CD14-positive monocyte (primary cell): ENCODE measurements at regions not wholly inside any gene's neighbourhood (a gene's known extent, or its start where the extent isn't known, plus 50 kb on each side); places are given as distances from the start of the nearest gene placed in this dataset.

ENCODE experiments used
- DNase-seq, 3 donors: peaks; one replicate each; pipeline ENCODE4 v3.0.0-alpha.2; 2011 to 2022
- H2AFZ ChIP-seq: 2 replicates; pipeline ENCODE4 v1.6.0; 2012; ENCODE audit warnings: mild to moderate bottlenecking, low read depth, low read length, inconsistent platforms; ENCODE audit not compliant: insufficient read depth, poor library complexity, severe bottlenecking
- H3K27ac ChIP-seq, 2 donors: 1 replicate in 1 of 2; 2 replicates in 1 of 2; pipeline ENCODE4 v1.5.1; 2012 to 2013; ENCODE audit warnings: low read length in 2 of 2, control low read depth in 1 of 2, inconsistent platforms in 1 of 2, low read depth in 1 of 2, mild to moderate bottlenecking in 1 of 2
- H3K27me3 ChIP-seq, 2 donors: one replicate each; pipeline versions ENCODE4 v1.6.0 to v1.6.1; 2011 to 2013; ENCODE audit warnings: low read length in 2 of 2; ENCODE audit not compliant: control insufficient read depth in 2 of 2, insufficient read depth in 2 of 2
- H3K36me3 ChIP-seq, 2 donors: replicated peaks in 1 of 2; 1 replicate in 1 of 2; 2 replicates in 1 of 2; pipeline versions ENCODE4 v1.5.1 to v1.6.1; 2012 to 2013; ENCODE audit warnings: low read length in 2 of 2, control low read depth in 1 of 2, inconsistent platforms in 1 of 2, mild to moderate bottlenecking in 1 of 2; ENCODE audit not compliant: insufficient read depth in 2 of 2, control insufficient read depth in 1 of 2
- H3K4me1 ChIP-seq, 2 donors: 1 replicate in 1 of 2; 2 replicates in 1 of 2; pipeline versions ENCODE4 v1.5.1 to v1.6.1; 2012 to 2013; ENCODE audit warnings: low read length in 2 of 2, control low read depth in 1 of 2, inconsistent platforms in 1 of 2, mild to moderate bottlenecking in 1 of 2, moderate library complexity in 1 of 2; ENCODE audit not compliant: insufficient read depth in 2 of 2, control insufficient read depth in 1 of 2
- H3K4me2 ChIP-seq: replicated peaks from 2 replicates; pipeline ENCODE3; 2012; ENCODE audit warnings: low read length, moderate library complexity, mild to moderate bottlenecking; ENCODE audit not compliant: poor library complexity, severe bottlenecking; ENCODE audit errors: extremely low read depth
- H3K4me3 ChIP-seq, 3 experiments: fragments of 200-600 bp in 1 of 3; sonication (generic) in 1 of 3; replicated peaks in 1 of 3; 1 replicate in 2 of 3; 2 replicates in 1 of 3; pipeline ENCODE4 v1.5.1; 2011 to 2013; ENCODE audit warnings: low read length in 3 of 3, mild to moderate bottlenecking in 3 of 3, control low read depth in 2 of 3, low read depth in 2 of 3, inconsistent platforms in 1 of 3, moderate library complexity in 1 of 3
- H3K79me2 ChIP-seq: 2 replicates; pipeline ENCODE4 v1.6.0; 2012; ENCODE audit warnings: mild to moderate bottlenecking, control low read depth, inconsistent platforms, low read length, moderate library complexity; ENCODE audit not compliant: insufficient read depth
- H3K9ac ChIP-seq: 2 replicates; pipeline ENCODE4 v1.6.0; 2017; ENCODE audit warnings: low read length, mild to moderate bottlenecking; ENCODE audit not compliant: insufficient read depth, poor library complexity, severe bottlenecking
- H3K9me3 ChIP-seq, 2 donors: replicated peaks in 1 of 2; 1 replicate in 1 of 2; 2 replicates in 1 of 2; pipeline versions ENCODE4 v1.5.1 to v1.6.1; 2012 to 2013; ENCODE audit warnings: low read length in 2 of 2, control low read depth in 1 of 2; ENCODE audit not compliant: control insufficient read depth in 1 of 2, insufficient read depth in 1 of 2
- H4K20me1 ChIP-seq: 2 replicates; pipeline ENCODE4 v1.6.0; 2012; ENCODE audit warnings: mild to moderate bottlenecking, low read length, control low read depth, moderate library complexity; ENCODE audit not compliant: insufficient read depth
- H3K27ac Mint-ChIP-seq, 7 donors: one replicate each; pipeline ENCODE4 v1.8.0; 2020; ENCODE audit warnings: mild to moderate bottlenecking in 7 of 7, mixed read lengths in 7 of 7, moderate library complexity in 6 of 7, inconsistent platforms in 2 of 7
- H3K27me3 Mint-ChIP-seq, 3 donors: one replicate each; pipeline ENCODE4 v1.8.0; 2021 to 2022; ENCODE audit warnings: low read depth in 3 of 3, mild to moderate bottlenecking in 3 of 3, mixed read lengths in 3 of 3, moderate library complexity in 3 of 3, inconsistent platforms in 1 of 3
- H3K36me3 Mint-ChIP-seq, 2 donors: one replicate each; pipeline ENCODE4 v1.8.0; 2020; ENCODE audit warnings: mixed read lengths in 2 of 2, inconsistent platforms in 1 of 2, mild to moderate bottlenecking in 1 of 2
- H3K4me1 Mint-ChIP-seq: one replicate; pipeline ENCODE4 v1.8.0; 2020; ENCODE audit warnings: mild to moderate bottlenecking, mixed read lengths
- H3K4me3 Mint-ChIP-seq, 2 donors: one replicate each; pipeline ENCODE4 v1.8.0; 2020; ENCODE audit warnings: mild to moderate bottlenecking in 2 of 2, mixed read lengths in 2 of 2, moderate library complexity in 1 of 2
- H3K9me3 Mint-ChIP-seq, 7 donors: one replicate each; pipeline ENCODE4 v1.8.0; 2020 to 2022; ENCODE audit warnings: mixed read lengths in 7 of 7, mild to moderate bottlenecking in 6 of 7, moderate library complexity in 6 of 7, inconsistent platforms in 2 of 7
- WGBS: methylation state at CpG from one replicate; pipeline ENCODE4 v1.1.5; 2013; ENCODE audit warnings: missing lambda C conversion rate; ENCODE audit not compliant: insufficient coverage; 5-methylcytosine and 5-hydroxymethylcytosine counted together
- intact Hi-C, 2 donors: fragments of 100-400 bp; cut with micrococcal nuclease; formaldehyde crosslinking; loops; one replicate each; pipeline versions ENCODE4 v1.15.0 to v1.15.1; 2023
- TF ChIP-seq, protein P1 (sequence below): fragments of 200-600 bp; IDR thresholded peaks from one replicate; pipeline ENCODE4 v1.8.0; 2022; ENCODE audit warnings: antibody characterized with exemption, mild to moderate bottlenecking

- no peak overlapping the region for H3K4me3 Mint-ChIP-seq
- Histone ChIP-seq H3K27me3 (no peaks in the 10 kb centered on the region), H3K36me3 (no peaks in the 10 kb centered on the region), H3K9me3 (peaks cover 0 to 8% of the 10 kb centered on the region in 2 donors), H3K27ac (no peak overlapping the region), H4K20me1 (no peaks in the 10 kb centered on the region), H3K4me3 (no peak overlapping the region), H3K79me2 (no peaks in the 10 kb centered on the region), H3K4me2 (no peak overlapping the region), H3K4me1 (no peaks in the 10 kb centered on the region), H3K9ac (no peak overlapping the region), H2AFZ (no peak overlapping the region)
- TF ChIP-seq, protein P1, sequence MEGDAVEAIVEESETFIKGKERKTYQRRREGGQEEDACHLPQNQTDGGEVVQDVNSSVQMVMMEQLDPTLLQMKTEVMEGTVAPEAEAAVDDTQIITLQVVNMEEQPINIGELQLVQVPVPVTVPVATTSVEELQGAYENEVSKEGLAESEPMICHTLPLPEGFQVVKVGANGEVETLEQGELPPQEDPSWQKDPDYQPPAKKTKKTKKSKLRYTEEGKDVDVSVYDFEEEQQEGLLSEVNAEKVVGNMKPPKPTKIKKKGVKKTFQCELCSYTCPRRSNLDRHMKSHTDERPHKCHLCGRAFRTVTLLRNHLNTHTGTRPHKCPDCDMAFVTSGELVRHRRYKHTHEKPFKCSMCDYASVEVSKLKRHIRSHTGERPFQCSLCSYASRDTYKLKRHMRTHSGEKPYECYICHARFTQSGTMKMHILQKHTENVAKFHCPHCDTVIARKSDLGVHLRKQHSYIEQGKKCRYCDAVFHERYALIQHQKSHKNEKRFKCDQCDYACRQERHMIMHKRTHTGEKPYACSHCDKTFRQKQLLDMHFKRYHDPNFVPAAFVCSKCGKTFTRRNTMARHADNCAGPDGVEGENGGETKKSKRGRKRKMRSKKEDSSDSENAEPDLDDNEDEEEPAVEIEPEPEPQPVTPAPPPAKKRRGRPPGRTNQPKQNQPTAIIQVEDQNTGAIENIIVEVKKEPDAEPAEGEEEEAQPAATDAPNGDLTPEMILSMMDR: no peak
- no peak overlapping the region for H3K27ac Mint-ChIP-seq
- H3K27me3 Mint-ChIP-seq: peaks cover 0 to 1% (median 0%) of the 10 kb centered on the region in 3 donors
- H3K36me3 Mint-ChIP-seq: no peaks in the 10 kb centered on the region
- H3K4me1 Mint-ChIP-seq: no peaks in the 10 kb centered on the region
- DNase-seq: no peak
- WGBS: no CpG with 5 or more reads among the region's 1 CpG
- intact Hi-C loops: no loop called here
- H3K9me3 Mint-ChIP-seq: peaks cover 2 to 18% (median 8%) of the 10 kb centered on the region in 7 donors
Measured at GRCh38 chrX:112247714-112248113, 165.1 kb upstream of the TRPC5 start.

- H3K4me3 Mint-ChIP-seq: no peak overlapping the region
- H3K79me2 ChIP-seq: no peaks in the 10 kb centered on the region
- H3K9me3 ChIP-seq: peaks cover 0 to 3% of the 10 kb centered on the region in 2 donors
- no peaks in the 10 kb centered on the region for H3K4me1 ChIP-seq
- no peak overlapping the region for H3K4me2 ChIP-seq
- no peaks in the 10 kb centered on the region for H3K36me3 ChIP-seq
- H3K27me3 ChIP-seq: no peaks in the 10 kb centered on the region
- no peak overlapping the region for H3K27ac Mint-ChIP-seq
- no peaks in the 10 kb centered on the region for H4K20me1 ChIP-seq
- intact Hi-C loops: no loop called here
- H3K9ac ChIP-seq: no peak overlapping the region
- H3K27ac ChIP-seq: no peak overlapping the region
- H3K9me3 Mint-ChIP-seq: peaks cover 0 to 3% (median 0%) of the 10 kb centered on the region in 7 donors
- H3K4me3 ChIP-seq: no peak overlapping the region
- H3K27me3 Mint-ChIP-seq: no peaks in the 10 kb centered on the region
- H2AFZ ChIP-seq: no peak overlapping the region
- H3K36me3 Mint-ChIP-seq: no peaks in the 10 kb centered on the region
- TF ChIP-seq, protein P1: no peak
- no peak for DNase-seq
- no peaks in the 10 kb centered on the region for H3K4me1 Mint-ChIP-seq
Measured at GRCh38 chrX:112235547-112235946, 153.0 kb upstream of the TRPC5 start.
